ENCODE measurements at regions not wholly inside any gene's neighbourhood (a gene's known extent, or its start where the extent isn't known, plus 50 kb on each side); places are given as distances from the start of the nearest gene placed in this dataset.

GRCh38 chr11:110866081-110866480 lies 153.8 kb upstream of the ARHGAP20 start:
- TF ChIP-seq MAX (IDR thresholded peaks at IDR 0.05) (no peak), CTCF (IDR thresholded peaks at IDR 0.05 in 2 of 3, conservative IDR thresholded peaks at IDR 0.05 in 1 of 3; ENCODE audit: borderline replicate concordance in 1 of 3, insufficient read depth in 1 of 3, low read depth in 2 of 3, low read length in 2 of 3) (no peak), POLR2AphosphoS5 (IDR thresholded peaks at IDR 0.05; ENCODE audit: low read depth, low read length) (no peak), ZNF274 (IDR thresholded peaks at IDR 0.05; ENCODE audit: low read depth, low read length) (no peak), YY1 (IDR thresholded peaks at IDR 0.05; ENCODE audit: extremely low read depth, insufficient replicate concordance, low read depth, low read length) (no peak)
